ENCODE measurements at regions not wholly inside any gene's neighbourhood (a gene's known extent, or its start where the extent isn't known, plus 50 kb on each side); places are given as distances from the start of the nearest gene placed in this dataset.
A peak's percentile ranks its signal among the peaks of the same experiment; 100 is the strongest.

DNA sequence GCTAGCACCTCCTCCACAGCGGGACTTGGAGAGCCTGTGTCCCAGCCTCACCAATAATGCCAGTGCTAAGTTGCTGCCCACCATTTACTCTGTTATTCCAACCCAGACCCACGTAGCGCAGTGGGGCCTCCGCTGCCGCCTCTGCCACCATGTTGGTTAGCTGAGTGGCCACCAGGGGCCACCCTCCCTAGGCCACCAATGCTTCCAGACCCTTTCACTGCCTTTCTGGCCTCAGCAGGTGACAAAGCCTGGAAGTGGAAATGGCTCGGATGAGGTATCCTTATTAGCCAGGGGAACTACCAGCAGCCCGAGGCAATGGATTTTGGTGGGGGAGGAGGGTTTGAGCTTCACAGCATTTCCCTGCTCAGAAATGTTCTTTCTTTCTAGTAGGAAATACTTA, 110.1 kb downstream of the OSTF1 start:
- no peak for TF ChIP-seq ZNF274 (IDR thresholded peaks at IDR 0.05; ENCODE audit: low read depth, low read length)
- TF ChIP-seq YY1 (IDR thresholded peaks at IDR 0.05; ENCODE audit: insufficient read depth, insufficient read length): peak; percentile 17
- TF ChIP-seq SUZ12 (IDR thresholded peaks at IDR 0.05; ENCODE audit: extremely low read depth, insufficient read depth, insufficient read length): no peak

Measured in NT2/D1 (cell line).